T-helper 1 cell treated with Interleukin-12 subunit alpha and Interleukin-12 subunit beta and Interleukin-4 antibody, amounts not matched to agents 30 μg/mL and 1 μg/mL, for 36 hours (primary cell): ENCODE measurements at regions not wholly inside any gene's neighbourhood (a gene's known extent, or its start where the extent isn't known, plus 50 kb on each side); places are given as distances from the start of the nearest gene placed in this dataset.
A peak's percentile ranks its signal among the peaks of the same experiment; 100 is the strongest.

Experiments
- H3K27ac Mint-ChIP-seq: one replicate; pipeline ENCODE4 v1.8.0; 2021; ENCODE audit warnings: mild to moderate bottlenecking, mixed read lengths
- H3K27me3 Mint-ChIP-seq: one replicate; pipeline ENCODE4 v1.8.0; 2021; ENCODE audit warnings: low read depth, mixed read lengths
- H3K36me3 Mint-ChIP-seq: one replicate; pipeline ENCODE4 v1.8.0; 2021; ENCODE audit warnings: low read depth, mixed read lengths
- H3K4me1 Mint-ChIP-seq: one replicate; pipeline ENCODE4 v1.8.0; 2021; ENCODE audit warnings: low read depth, mixed read lengths
- H3K4me3 Mint-ChIP-seq: one replicate; pipeline ENCODE4 v1.8.0; 2021; ENCODE audit warnings: mild to moderate bottlenecking, moderate library complexity, mixed read lengths
- H3K9me3 Mint-ChIP-seq: one replicate; pipeline ENCODE4 v1.8.0; 2021; ENCODE audit warnings: mixed read lengths

DNA sequence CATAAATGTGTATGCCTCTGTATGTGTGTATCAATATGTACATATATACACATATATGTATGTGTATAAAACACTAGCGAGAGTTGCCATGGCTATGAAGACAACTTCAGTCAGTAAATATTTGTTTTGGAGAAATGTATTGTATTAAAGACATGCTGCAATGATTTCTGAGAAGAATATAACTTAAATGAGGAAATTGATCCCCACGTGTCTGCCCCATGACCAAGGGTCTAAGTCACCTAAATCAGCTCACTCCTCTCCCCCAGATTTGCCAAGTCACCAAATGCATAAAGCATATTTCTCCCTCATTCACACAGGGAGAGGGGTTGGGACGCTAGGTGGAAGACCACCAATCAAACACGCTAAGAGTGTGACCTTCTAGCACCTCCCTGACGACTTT lies 58.3 kb upstream of the LYST start:
- H3K4me1 Mint-ChIP-seq: peaks cover 22% of the 10 kb centered on the region
- H3K36me3 Mint-ChIP-seq: peaks cover 4% of the 10 kb centered on the region
- H3K4me3 Mint-ChIP-seq: no peak overlapping the region
- no peaks in the 10 kb centered on the region for H3K9me3 Mint-ChIP-seq
- H3K27ac Mint-ChIP-seq: no peak overlapping the region
- peaks cover 10% of the 10 kb centered on the region for H3K27me3 Mint-ChIP-seq

DNA sequence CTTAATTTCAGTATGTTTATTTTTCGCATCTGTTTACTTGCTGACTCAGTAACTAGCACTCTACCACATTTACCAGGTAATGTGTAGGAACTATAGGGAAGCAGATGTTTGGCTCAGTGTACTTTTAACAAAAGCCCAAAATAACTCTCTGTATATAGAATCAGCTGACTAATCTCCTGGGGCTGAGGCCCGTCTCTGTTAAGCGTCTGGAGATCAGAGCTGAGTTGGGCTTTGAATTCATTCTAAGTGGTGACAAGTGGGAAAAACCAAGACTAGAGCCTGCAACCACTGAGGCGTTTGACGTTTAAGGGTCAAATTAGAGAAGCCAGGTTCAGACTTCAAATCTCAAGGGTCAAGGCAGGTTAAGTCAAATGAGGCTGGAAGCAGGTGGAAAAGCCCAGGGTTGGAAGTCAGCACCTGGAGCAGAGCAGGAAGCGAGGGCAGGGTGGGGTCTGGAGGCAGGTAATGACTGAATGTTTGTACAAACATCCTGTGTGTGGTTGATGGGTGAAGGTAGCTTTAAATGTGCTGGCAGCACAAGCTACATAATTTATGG lies 56.8 kb upstream of the LYST start:
- Mint-ChIP-seq H3K27me3 (peaks cover 10% of the 10 kb centered on the region), H3K9me3 (no peaks in the 10 kb centered on the region), H3K27ac (peak overlapping the region; percentile 93), H3K36me3 (peaks cover 4% of the 10 kb centered on the region), H3K4me3 (peak overlapping the region; percentile 49), H3K4me1 (peaks cover 22% of the 10 kb centered on the region)

DNA sequence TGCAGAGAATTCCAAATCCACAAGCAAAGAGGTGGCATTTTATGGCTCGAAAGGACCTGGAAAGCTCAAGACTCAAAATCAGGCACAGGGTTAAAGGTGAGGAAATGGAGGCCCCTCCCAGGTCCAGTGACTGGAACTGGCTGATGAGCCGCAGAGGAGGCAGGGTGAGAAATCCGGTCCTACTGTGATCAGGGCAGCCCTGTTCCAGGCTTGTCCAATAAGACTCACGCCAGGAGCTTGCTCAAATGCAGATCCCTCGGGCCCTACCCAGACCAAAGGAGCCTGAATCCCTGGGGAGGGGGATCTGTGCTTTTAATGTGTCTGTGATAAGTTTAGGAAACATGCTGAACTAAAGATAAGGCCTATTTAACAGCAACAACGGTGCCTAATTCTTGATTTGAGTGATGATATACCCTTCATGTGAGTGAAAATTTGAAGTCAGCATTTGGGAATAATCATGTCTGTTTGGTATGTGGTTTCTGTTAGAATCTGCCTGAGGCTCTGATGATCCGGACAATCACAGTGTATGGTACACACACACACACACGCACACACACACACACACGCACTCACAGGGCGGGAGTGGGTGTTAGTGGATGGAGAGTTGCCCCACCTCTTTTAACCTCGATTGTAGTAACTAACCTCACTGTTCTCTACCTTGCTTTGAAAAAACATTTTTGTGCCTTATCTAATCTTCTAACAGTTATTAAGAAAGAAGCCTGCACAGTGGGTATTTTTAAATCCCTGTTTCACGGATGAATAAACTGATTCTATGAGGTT lies 54.1 kb upstream of the LYST start:
- H3K27me3 Mint-ChIP-seq: no peaks in the 10 kb centered on the region
- peaks cover 3% of the 10 kb centered on the region for H3K36me3 Mint-ChIP-seq
- H3K4me1 Mint-ChIP-seq: peaks cover 27% of the 10 kb centered on the region
- no peak overlapping the region for H3K4me3 Mint-ChIP-seq
- no peak overlapping the region for H3K27ac Mint-ChIP-seq
- H3K9me3 Mint-ChIP-seq: no peaks in the 10 kb centered on the region

DNA sequence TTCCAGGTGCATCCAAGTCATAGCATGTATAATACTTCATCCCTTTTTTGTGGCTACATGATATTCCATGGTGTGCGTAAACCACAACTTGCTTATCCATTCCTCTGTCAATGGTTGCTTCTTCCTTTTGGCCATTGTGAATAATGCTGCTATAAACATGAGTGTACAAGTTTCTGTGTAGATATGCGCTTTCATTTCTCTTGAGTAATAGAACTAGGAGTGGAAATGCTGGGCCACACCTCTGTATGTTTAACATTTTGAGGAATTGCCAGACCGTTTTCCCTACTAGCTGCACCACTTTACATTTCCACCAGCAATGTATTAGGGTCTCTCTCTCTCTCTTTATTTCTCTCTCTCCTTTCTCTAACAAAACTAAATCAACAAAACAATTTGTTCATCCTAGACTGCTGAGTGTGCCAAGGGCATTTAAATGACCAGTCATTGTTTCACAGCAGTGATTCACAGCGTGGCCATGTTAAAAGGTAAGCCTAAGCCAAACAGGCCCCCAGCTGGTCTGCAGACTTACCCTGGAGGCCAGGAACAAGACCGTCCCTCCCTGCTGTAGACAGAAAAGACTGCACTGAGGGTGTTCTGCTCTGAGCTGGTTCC lies 53.2 kb upstream of the LYST start:
- no peaks in the 10 kb centered on the region for H3K9me3 Mint-ChIP-seq
- no peaks in the 10 kb centered on the region for H3K27me3 Mint-ChIP-seq
- peaks cover 3% of the 10 kb centered on the region for H3K36me3 Mint-ChIP-seq
- H3K27ac Mint-ChIP-seq: no peak overlapping the region
- peaks cover 27% of the 10 kb centered on the region for H3K4me1 Mint-ChIP-seq
- no peak overlapping the region for H3K4me3 Mint-ChIP-seq

DNA sequence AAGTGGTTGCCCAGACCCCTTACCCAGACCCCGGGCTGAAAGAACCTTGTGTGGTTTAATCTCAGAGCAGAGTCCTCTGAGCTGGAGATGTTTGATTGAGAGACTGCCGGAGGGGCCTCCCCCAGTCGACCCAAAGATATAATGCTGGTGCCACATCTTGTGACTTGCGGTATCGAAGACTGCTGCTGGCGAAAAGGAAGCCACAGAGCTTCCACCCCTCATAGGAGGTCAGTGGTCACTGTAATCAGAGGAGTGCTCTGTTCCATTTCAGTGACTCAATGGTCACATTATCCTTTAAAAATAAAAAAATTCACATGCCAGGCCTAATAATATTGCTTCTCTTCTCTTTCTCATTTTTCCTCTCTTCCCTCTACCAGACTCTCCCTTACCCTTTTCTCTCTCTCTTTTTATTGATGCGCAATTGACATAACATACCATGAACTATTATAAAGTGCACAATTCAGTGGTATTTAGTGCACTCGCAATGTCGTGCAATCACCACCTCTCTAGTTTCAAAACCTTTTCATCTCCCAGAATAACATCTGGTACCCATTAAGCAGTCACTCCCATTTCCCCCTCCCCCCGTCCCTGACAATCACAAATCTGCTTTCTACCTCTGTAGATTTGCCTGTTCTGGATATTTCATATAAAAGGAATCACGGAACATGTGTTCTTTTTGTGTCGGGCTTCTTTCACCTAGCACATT lies 52.6 kb upstream of the LYST start:
- H3K4me3 Mint-ChIP-seq: no peak overlapping the region
- peaks cover 24% of the 10 kb centered on the region for H3K4me1 Mint-ChIP-seq
- H3K9me3 Mint-ChIP-seq: no peaks in the 10 kb centered on the region
- no peak overlapping the region for H3K27ac Mint-ChIP-seq
- H3K36me3 Mint-ChIP-seq: peaks cover 3% of the 10 kb centered on the region
- no peaks in the 10 kb centered on the region for H3K27me3 Mint-ChIP-seq

DNA sequence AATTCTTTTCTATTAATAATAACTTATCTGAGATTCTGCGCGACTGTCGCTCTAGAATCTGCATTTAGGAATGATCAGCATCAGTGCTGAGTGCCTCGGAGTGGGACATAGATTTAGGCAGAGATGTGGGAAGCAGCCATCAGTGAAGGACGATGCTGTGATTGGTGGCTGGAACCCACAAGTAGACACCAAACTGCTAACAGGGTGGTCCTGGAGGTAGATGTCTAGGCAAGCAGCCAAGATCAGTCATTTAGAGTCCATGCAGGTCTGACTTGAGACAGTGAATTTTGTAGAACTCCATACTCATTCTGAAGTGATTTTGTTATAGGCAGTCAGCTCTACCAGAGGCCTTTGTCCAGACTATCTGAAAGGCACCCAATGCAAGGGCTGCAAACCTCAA lies 51.8 kb upstream of the LYST start:
- no peaks in the 10 kb centered on the region for H3K27me3 Mint-ChIP-seq

DNA sequence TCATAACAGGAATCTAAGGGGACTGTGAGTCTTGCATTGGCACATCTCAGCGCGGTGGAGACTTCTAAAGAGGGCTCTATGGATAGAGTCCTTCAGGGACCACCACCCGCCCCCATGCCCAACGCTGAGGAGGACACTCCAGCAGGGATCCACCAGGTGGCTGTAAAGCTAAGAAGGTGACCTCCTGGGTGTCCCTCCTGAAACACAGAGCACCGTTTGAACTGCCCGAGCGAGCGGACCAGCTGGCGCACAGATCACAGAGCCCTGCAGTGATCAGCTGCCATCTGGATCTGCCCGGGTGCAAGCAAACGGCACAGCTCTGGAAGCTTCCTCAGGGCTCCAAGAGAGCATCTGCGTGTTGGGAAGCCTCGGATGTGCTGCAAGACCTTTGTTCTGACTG lies 51.3 kb upstream of the LYST start:
- H3K27me3 Mint-ChIP-seq: no peaks in the 10 kb centered on the region
- H3K36me3 Mint-ChIP-seq: peaks cover 3% of the 10 kb centered on the region
- H3K9me3 Mint-ChIP-seq: no peaks in the 10 kb centered on the region
- no peak overlapping the region for H3K27ac Mint-ChIP-seq
- peaks cover 12% of the 10 kb centered on the region for H3K4me1 Mint-ChIP-seq
- H3K4me3 Mint-ChIP-seq: no peak overlapping the region

More for the DNA sequence above, 51.8 kb upstream of the LYST start:
- no peak overlapping the region for H3K4me3 Mint-ChIP-seq
- H3K36me3 Mint-ChIP-seq: peaks cover 3% of the 10 kb centered on the region
- no peaks in the 10 kb centered on the region for H3K9me3 Mint-ChIP-seq
- H3K4me1 Mint-ChIP-seq: peaks cover 16% of the 10 kb centered on the region
- no peak overlapping the region for H3K27ac Mint-ChIP-seq

DNA sequence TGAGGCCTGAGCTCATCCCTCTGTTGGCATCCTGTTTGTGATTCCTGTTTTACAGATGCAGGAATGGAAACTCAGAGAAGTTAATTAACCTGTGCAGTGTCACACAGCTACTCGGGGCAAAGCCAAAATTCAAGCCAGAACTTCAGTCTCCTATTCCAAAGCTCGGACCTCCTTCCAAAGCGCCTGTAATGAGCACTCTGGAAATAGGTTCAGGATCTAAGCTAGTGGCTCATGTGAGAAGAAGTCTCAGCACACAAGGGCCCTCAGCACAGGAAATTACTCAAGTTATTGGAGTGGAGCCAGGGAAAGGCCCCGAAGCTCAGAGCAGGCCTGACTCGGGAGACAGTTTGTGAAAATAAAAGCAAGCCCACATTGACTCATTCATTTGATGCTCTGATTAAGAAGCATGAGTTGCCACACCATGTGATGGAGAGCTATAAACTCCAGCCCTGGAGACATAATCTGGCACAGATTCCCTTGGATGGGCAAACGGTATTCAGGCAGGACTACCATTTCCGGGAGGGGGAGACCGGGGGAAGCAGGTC lies 50.6 kb upstream of the LYST start:
- peaks cover 2% of the 10 kb centered on the region for H3K36me3 Mint-ChIP-seq
- H3K4me1 Mint-ChIP-seq: peaks cover 5% of the 10 kb centered on the region

More for the DNA sequence above, 50.6 kb upstream of the LYST start:
- Mint-ChIP-seq H3K9me3 (no peaks in the 10 kb centered on the region), H3K4me3 (no peak overlapping the region), H3K27me3 (no peaks in the 10 kb centered on the region), H3K27ac (peak overlapping the region; percentile 27)
